ENCODE measurements at regions not wholly inside any gene's neighbourhood (a gene's known extent, or its start where the extent isn't known, plus 50 kb on each side); places are given as distances from the start of the nearest gene placed in this dataset.

DNA sequence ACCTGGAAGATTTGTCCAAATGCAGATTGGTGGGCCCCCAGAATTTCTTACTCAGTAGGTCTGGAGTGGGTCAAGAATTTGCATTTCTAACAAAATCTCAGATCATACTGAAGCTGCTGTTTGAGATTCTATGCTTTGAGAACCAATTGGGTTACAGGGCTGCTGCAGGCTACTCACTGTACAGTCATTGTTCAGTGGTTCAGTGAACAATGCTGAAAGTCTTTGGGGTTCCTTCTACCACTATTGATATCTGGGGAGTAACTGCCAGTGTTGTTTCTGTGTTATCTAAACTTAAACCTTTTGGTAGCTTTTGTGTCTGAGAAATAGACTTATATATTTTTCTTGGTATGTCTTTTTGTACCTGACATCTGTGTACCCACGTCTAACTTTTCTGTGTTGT is 187.5 kb downstream of the TANC2 start:
- TF ChIP-seq YY1 (IDR thresholded peaks at IDR 0.05; ENCODE audit: insufficient read depth, insufficient read length) (no peak), ZNF274 (IDR thresholded peaks at IDR 0.05; ENCODE audit: low read depth, low read length) (no peak)

Measured in NT2/D1 (cell line).